ENCODE measurements at regions not wholly inside any gene's neighbourhood (a gene's known extent, or its start where the extent isn't known, plus 50 kb on each side); places are given as distances from the start of the nearest gene placed in this dataset.

DNA sequence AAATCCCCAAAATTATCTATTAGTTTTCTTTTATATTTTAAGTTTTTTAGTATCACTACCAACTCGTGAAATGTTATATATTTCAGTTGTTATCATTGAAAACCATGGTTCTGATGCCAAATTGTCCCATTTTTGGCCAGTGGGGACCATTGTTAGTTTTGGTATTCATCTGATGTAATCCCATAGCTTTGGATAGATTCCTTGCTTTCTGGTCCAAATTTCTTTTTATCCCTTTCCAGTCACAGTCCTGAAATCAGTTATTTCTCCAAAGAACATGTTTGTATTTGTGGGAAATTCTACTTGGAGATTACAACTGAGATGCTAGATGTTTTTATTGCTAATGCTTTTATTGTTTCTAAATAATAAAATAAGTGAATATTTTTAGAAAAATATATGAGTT is 976.8 kb upstream of the CRIM1 start:
- DNase-seq (ENCODE audit: low spot score): no peak

GRCh38 chr2:35374845-35375244 is 980.7 kb upstream of the CRIM1 start:
- DNase-seq (ENCODE audit: low spot score) (no peak), ATAC-seq (no peak)

More for the DNA sequence above, 976.8 kb upstream of the CRIM1 start:
- ATAC-seq: no peak

- DNase-seq (ENCODE audit: low spot score) (no peak), ATAC-seq (no peak)
Measured at GRCh38 chr2:35365859-35366258, 989.7 kb upstream of the CRIM1 start.

GRCh38 chr2:35356332-35356731 is 999.2 kb upstream of the CRIM1 start:
- no peak for DNase-seq (ENCODE audit: low spot score)
- ATAC-seq: no peak

DNA sequence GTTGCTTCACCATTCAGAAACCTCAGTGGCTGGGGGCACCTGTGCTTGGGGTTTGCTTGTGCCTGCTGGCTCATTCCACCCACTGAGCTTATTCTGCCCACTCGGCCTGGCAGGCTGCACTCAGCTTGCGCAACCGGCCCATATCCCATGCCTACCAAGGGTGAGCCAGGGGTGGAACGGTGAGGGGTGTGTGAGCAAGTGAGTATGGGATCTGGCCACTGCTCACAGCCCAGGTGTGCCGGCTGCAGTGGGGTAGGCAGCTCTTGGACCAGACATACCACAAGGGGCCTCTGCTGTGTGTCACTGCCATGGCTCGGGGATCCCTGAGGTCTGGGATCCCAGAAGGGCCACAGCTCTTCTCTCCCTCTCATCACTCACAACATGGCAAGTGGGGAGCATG is 1000.5 kb upstream of the CRIM1 start:
- no peak for ATAC-seq
- no peak for DNase-seq (ENCODE audit: low spot score)

DNA sequence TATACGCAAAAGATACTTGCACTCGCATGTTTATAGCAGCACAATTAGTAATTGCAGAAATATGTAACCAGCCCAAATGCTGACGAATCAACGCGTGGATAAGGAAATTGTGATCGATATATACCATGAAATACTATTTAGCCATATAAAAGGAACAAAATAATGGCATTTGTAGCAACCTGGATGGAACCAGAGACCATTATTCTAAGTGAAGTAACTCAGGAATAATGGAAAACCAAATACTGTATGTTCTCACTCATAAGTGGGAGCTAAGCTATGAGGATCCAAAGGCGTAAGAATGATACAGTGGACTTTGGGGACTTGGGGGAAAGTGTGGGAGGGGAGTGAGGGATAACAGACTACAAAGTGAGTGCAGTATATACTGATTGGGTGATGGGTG is 1008.0 kb upstream of the CRIM1 start:
- DNase-seq (ENCODE audit: low spot score) (no peak), ATAC-seq (no peak)

DNA sequence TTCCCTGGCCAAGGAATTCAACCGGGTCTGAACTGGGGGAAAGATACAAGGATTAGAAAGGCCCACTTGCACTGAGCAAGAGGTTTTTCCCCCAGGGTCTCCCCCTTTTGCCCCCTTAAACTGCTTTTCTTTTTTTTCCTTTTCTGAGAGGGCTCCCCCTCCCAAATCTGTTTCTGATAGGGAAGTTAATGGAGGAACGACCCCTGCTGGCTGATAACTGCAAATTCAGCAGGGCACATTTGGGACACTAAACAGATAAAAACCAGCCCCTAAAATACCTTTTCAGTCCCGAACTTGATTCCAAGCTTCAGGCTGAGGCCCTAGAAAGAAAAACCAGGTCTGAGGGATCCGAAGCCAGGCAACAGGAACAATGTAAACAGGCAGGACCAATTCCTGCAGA is 1012.4 kb upstream of the CRIM1 start:
- ATAC-seq (no peak), DNase-seq (ENCODE audit: low spot score) (no peak)

DNA sequence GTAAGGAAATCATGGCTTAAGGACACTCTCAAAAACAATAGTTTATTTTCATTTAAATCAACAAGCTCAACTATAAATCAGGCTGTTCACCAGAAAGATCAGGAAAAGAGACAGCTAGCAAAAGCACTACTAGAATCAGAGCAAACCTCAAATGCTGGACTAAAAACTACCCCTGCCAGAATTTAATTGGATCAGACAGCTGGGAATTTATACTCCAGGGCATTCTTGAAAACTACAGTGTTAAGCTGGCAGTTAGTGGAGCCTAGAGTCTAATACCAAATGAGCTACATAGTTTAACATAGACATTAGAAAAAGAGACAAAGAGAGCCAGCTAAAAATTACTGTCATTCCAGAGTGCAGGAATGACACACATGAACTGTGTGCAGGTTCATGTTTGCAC is 1016.4 kb upstream of the CRIM1 start:
- ATAC-seq: no peak
- DNase-seq (ENCODE audit: low spot score): no peak

- DNase-seq (ENCODE audit: low spot score): no peak
- no peak for ATAC-seq
Measured at GRCh38 chr2:35337922-35338321, 1017.7 kb upstream of the CRIM1 start.

- ATAC-seq: no peak
- DNase-seq (ENCODE audit: low spot score): no peak
Measured at GRCh38 chr2:35314049-35314448, 1041.5 kb upstream of the CRIM1 start.

- ATAC-seq (no peak), DNase-seq (ENCODE audit: low spot score) (no peak)
Measured at GRCh38 chr2:35301369-35301768, 1054.2 kb upstream of the CRIM1 start.

GRCh38 chr2:35298493-35298892 is 1057.1 kb upstream of the CRIM1 start:
- DNase-seq (ENCODE audit: low spot score): no peak
- ATAC-seq: no peak

GRCh38 chr2:35297403-35297802 is 1058.2 kb upstream of the CRIM1 start:
- ATAC-seq: no peak
- DNase-seq (ENCODE audit: low spot score): no peak

- no peak for DNase-seq (ENCODE audit: low spot score)
- ATAC-seq: no peak
Measured at GRCh38 chr2:35294636-35295263, 1060.8 kb upstream of the CRIM1 start.

DNA sequence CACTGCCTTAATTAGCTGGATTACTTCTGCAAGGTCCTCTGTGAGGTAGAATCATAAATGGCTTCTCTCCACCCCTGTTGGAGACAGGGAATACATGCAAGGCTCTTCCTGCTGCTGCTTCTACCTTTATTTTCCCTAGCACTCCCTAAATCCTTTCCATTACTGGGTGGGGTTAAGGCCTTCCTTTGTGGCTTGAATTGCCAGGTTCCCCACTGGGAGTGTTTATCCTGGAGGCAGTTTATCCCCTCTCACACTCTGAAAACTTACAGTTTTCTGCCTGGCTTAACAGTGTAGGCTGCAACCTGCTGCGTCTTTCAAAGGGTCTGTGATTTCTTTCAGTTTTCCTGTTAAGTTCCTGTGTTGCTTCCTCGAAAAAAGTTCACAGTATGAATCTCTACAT is 1062.3 kb upstream of the CRIM1 start:
- no peak for DNase-seq (ENCODE audit: low spot score)
- ATAC-seq: no peak

GRCh38 chr2:35292199-35292598 is 1063.4 kb upstream of the CRIM1 start:
- no peak for ATAC-seq

GRCh38 chr2:35281702-35282101 is 1073.9 kb upstream of the CRIM1 start:
- no peak for ATAC-seq

More at GRCh38 chr2:35292199-35292598, 1063.4 kb upstream of the CRIM1 start:
- no peak for DNase-seq (ENCODE audit: low spot score)

DNA sequence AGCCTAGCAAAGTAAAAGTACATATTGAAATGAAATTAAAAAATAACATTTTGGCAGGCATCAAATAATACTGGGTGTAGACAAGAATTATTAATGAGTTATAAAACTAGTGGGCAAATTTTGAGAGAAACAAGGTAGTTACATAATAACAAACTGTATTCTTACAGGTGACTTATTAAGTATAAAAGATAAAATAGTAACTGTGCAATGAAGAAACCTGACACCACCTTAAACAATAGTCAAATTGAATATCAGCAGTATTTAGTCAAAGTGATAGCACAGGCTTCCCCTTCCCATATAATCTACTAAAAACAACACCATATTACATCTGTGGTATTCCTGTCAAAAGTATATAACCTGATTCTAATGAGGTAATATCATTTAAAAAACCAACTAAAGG is 1099.8 kb upstream of the CRIM1 start:
- ATAC-seq: no peak
- no peak for DNase-seq (ENCODE audit: low spot score)

More at GRCh38 chr2:35281702-35282101, 1073.9 kb upstream of the CRIM1 start:
- no peak for DNase-seq (ENCODE audit: low spot score)

DNA sequence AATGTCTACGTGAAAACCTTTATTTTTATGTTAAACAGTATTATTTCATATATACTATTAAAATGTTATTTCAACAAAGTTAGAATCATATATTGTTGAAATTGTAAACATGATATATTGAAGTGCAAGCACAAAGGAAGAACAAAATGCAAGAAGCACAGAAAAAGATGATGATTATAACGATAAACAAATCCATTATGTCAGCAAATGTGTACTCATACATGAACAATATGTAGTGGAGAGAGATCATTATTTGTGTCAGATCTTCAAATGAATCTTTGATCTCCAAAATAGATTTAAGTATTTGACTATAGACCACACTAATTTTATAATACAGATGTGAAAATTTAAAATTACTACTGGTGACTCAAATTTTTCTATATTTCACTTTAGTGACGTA is 1104.4 kb upstream of the CRIM1 start:
- no peak for ATAC-seq
- DNase-seq (ENCODE audit: low spot score): no peak

DNA sequence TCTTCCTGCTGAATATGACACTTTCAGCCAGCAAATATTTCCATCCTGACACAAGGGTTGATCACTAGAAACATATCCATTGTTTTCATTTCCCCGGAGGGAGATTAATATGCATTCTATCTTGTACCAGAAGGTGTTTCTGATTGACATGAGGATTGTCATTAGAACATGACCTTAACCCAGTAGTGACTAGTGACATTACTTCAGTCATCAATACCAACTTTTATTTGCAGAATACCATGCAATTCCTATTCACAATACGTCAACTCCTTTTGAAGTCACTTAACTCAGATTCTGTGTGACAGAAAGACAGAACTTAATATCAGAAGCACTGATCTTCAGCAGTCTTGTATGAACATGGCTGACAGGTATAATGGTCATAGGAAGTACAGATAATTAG is 1108.9 kb upstream of the CRIM1 start:
- ATAC-seq (no peak), DNase-seq (ENCODE audit: low spot score) (no peak)

DNA sequence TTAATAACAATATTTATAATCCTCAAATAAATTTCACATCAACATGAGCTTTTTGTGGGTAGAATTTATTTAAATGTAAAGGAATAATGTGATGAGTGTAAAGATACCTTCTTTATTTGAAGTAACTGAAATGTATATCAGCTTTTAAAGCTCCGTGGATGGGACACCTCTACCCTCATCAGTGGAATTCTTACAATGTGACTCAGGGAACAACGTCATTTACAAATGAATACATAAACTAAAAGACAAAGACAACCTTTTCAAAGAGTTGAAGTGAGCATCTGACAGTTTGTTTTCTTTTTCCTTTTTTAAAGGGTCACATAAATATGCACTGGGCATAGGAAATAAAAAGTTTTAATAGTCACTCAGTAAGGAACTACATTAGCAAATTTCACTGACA is 1127.0 kb upstream of the CRIM1 start:
- DNase-seq (ENCODE audit: low spot score) (no peak), ATAC-seq (no peak)

GRCh38 chr2:35220461-35220860 is 1135.1 kb upstream of the CRIM1 start:
- ATAC-seq (no peak), DNase-seq (ENCODE audit: low spot score) (no peak)

GRCh38 chr2:35204881-35205280 is 1150.7 kb upstream of the CRIM1 start:
- no peak for ATAC-seq
- DNase-seq (ENCODE audit: low spot score): no peak

DNA sequence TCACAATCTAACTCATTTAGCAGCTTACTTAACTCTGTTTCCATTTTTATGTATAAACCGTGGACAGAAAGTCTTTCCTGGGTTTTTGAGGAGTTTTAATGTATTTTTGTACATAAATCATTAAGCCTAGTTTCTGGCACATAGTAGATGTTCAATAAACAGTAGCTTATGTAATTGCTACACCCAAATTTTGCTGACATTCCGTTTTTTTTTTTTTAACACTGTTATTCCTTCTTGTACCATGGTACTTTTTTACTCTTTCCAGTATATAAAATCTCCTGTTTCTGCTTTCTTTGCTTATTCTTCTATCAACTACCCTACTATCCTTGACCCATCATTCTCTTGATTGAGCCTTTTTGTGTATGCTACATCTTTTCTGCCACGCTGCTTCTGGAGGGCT is 1151.3 kb upstream of the CRIM1 start:
- no peak for DNase-seq (ENCODE audit: low spot score)
- no peak for ATAC-seq

All from left lobe of liver (tissue), 2 donors.